ENCODE measurements at regions not wholly inside any gene's neighbourhood (a gene's known extent, or its start where the extent isn't known, plus 50 kb on each side); places are given as distances from the start of the nearest gene placed in this dataset.

- H3K27ac Mint-ChIP-seq (ENCODE audit: unreplicated experiment) = no peak overlapping the region
- no peaks in the 10 kb centered on the region for H3K4me1 ChIP-seq
- intact Hi-C loops (cut with micrococcal nuclease; ENCODE audit: unreplicated experiment) = no loop called here
- H3K4me3 Mint-ChIP-seq (ENCODE audit: unreplicated experiment) = no peak overlapping the region
- H3K36me3 Mint-ChIP-seq (ENCODE audit: insufficient read depth, unreplicated experiment) = no peaks in the 10 kb centered on the region
- no peak for TF ChIP-seq CTCF (IDR thresholded peaks at IDR 0.05; ENCODE audit: insufficient read depth in 1 of 2, low read depth in 1 of 2, low read length in 1 of 2, severe bottlenecking in 1 of 2, unreplicated experiment in 1 of 2)
- H3K4me1 Mint-ChIP-seq (ENCODE audit: low read depth, unreplicated experiment) = no peaks in the 10 kb centered on the region
- DNase-seq = no peak
- BruUV-seq (replicated peaks) = no TSS peak
- ChIA-PET POLR2A (no interaction called here), CTCF (no interaction called here)
- H3K36me3 ChIP-seq (ENCODE audit: control insufficient read depth, insufficient read depth, low read length) = no peaks in the 10 kb centered on the region
- no peaks in the 10 kb centered on the region for H3K27me3 Mint-ChIP-seq (ENCODE audit: insufficient read depth, unreplicated experiment)
- no peak overlapping the region for H3K4me3 ChIP-seq (ENCODE audit: low read depth, low read length)
- no peaks in the 10 kb centered on the region for H3K9me3 Mint-ChIP-seq (ENCODE audit: unreplicated experiment)
- no peaks in the 10 kb centered on the region for H3K9me3 ChIP-seq
- no peaks in the 10 kb centered on the region for H3K27me3 ChIP-seq (replicated peaks; ENCODE audit: control insufficient read depth, insufficient read depth, low read length)
Observed at GRCh38 chr4:100797356-100797755, 279.5 kb upstream of the EMCN start.

GRCh38 chr4:100796332-100796731 lies 278.5 kb upstream of the EMCN start:
- intact Hi-C loops (cut with micrococcal nuclease; ENCODE audit: unreplicated experiment) = no loop called here
- Mint-ChIP-seq H3K9me3 (ENCODE audit: unreplicated experiment) (no peaks in the 10 kb centered on the region), H3K36me3 (ENCODE audit: insufficient read depth, unreplicated experiment) (no peaks in the 10 kb centered on the region), H3K27me3 (ENCODE audit: insufficient read depth, unreplicated experiment) (no peaks in the 10 kb centered on the region), H3K4me3 (ENCODE audit: unreplicated experiment) (no peak overlapping the region), H3K4me1 (ENCODE audit: low read depth, unreplicated experiment) (no peaks in the 10 kb centered on the region), H3K27ac (ENCODE audit: unreplicated experiment) (no peak overlapping the region)
- Histone ChIP-seq H3K4me1 (no peaks in the 10 kb centered on the region), H3K4me3 (ENCODE audit: low read depth, low read length) (no peak overlapping the region), H3K27me3 (replicated peaks; ENCODE audit: control insufficient read depth, insufficient read depth, low read length) (no peaks in the 10 kb centered on the region), H3K9me3 (no peaks in the 10 kb centered on the region), H3K36me3 (ENCODE audit: control insufficient read depth, insufficient read depth, low read length) (no peaks in the 10 kb centered on the region)
- ChIA-PET CTCF (no interaction called here), POLR2A (no interaction called here)
- no peak for DNase-seq
- BruUV-seq (replicated peaks) = no TSS peak
- no peak for TF ChIP-seq CTCF (IDR thresholded peaks at IDR 0.05; ENCODE audit: insufficient read depth in 1 of 2, low read depth in 1 of 2, low read length in 1 of 2, severe bottlenecking in 1 of 2, unreplicated experiment in 1 of 2)

GRCh38 chr4:100795581-100795980 lies 277.8 kb upstream of the EMCN start:
- no TSS peak for BruUV-seq (replicated peaks)
- H3K9me3 Mint-ChIP-seq (ENCODE audit: unreplicated experiment) = no peaks in the 10 kb centered on the region
- TF ChIP-seq CTCF (IDR thresholded peaks at IDR 0.05; ENCODE audit: insufficient read depth in 1 of 2, low read depth in 1 of 2, low read length in 1 of 2, severe bottlenecking in 1 of 2, unreplicated experiment in 1 of 2) = no peak
- intact Hi-C loops (cut with micrococcal nuclease; ENCODE audit: unreplicated experiment) = no loop called here
- no peaks in the 10 kb centered on the region for H3K27me3 ChIP-seq (replicated peaks; ENCODE audit: control insufficient read depth, insufficient read depth, low read length)
- H3K36me3 Mint-ChIP-seq (ENCODE audit: insufficient read depth, unreplicated experiment) = no peaks in the 10 kb centered on the region
- H3K4me3 ChIP-seq (ENCODE audit: low read depth, low read length) = no peak overlapping the region
- DNase-seq = no peak
- no peaks in the 10 kb centered on the region for H3K36me3 ChIP-seq (ENCODE audit: control insufficient read depth, insufficient read depth, low read length)
- ChIA-PET POLR2A (no interaction called here), CTCF (no interaction called here)
- H3K27ac Mint-ChIP-seq (ENCODE audit: unreplicated experiment) = no peak overlapping the region
- no peaks in the 10 kb centered on the region for H3K27me3 Mint-ChIP-seq (ENCODE audit: insufficient read depth, unreplicated experiment)
- H3K4me3 Mint-ChIP-seq (ENCODE audit: unreplicated experiment) = no peak overlapping the region
- no peaks in the 10 kb centered on the region for H3K4me1 Mint-ChIP-seq (ENCODE audit: low read depth, unreplicated experiment)
- no peaks in the 10 kb centered on the region for H3K4me1 ChIP-seq
- no peaks in the 10 kb centered on the region for H3K9me3 ChIP-seq

Data from Caco-2 (cell line).